Gastrocnemius medialis (tissue), 4 donors: ENCODE measurements at regions not wholly inside any gene's neighbourhood (a gene's known extent, or its start where the extent isn't known, plus 50 kb on each side); places are given as distances from the start of the nearest gene placed in this dataset.

Source experiments
- ATAC-seq, 2 donors: fragments of 150-250 bp; one replicate each; pipeline ENCODE4 v1.9.1; 2016
- DNase-seq, 2 donors: peaks; one replicate each; pipeline ENCODE4 v3.0.0-alpha.2; 2019
- H3K27ac ChIP-seq, 4 donors: fragments of 200-600 bp; sonication (generic); 1 replicate in 1 of 4; 2 replicates in 3 of 4; pipeline ENCODE4 v1.5.1; 2016 to 2018; ENCODE audit warnings: mild to moderate bottlenecking in 2 of 4, moderate library complexity in 1 of 4
- H3K27me3 ChIP-seq, 3 donors: fragments of 200-600 bp; sonication (generic) in 2 of 3; 1 replicate in 1 of 3; 2 replicates in 2 of 3; pipeline versions ENCODE4 v1.5.1 to v1.6.0; 2016 to 2019; ENCODE audit warnings: mild to moderate bottlenecking in 1 of 3, moderate library complexity in 1 of 3
- H3K36me3 ChIP-seq, 2 donors: fragments of 200-600 bp; sonication (generic) in 1 of 2; one replicate each; pipeline ENCODE4 v1.5.1; 2017 to 2018
- H3K4me1 ChIP-seq, 2 donors: fragments of 200-600 bp; sonication (generic) in 1 of 2; one replicate each; pipeline ENCODE4 v1.5.1; 2016 to 2017; ENCODE audit warnings: mild to moderate bottlenecking in 2 of 2
- H3K4me3 ChIP-seq, 4 donors: fragments of 200-600 bp; sonication (generic) in 3 of 4; 1 replicate in 1 of 4; 2 replicates in 3 of 4; pipeline ENCODE4 v1.5.1; 2016 to 2019; ENCODE audit warnings: mild to moderate bottlenecking in 2 of 4
- H3K9me3 ChIP-seq, 3 donors: fragments of 200-600 bp; sonication (generic) in 2 of 3; 1 replicate in 1 of 3; 2 replicates in 2 of 3; pipeline ENCODE4 v1.5.1; 2016 to 2019
- CTCF ChIP-seq, 5 experiments: fragments of 450-650 bp in 3 of 5; fragments of 200-600 bp in 2 of 5; sonication (generic) in 2 of 5; IDR thresholded peaks in 4 of 5; conservative IDR thresholded peaks in 1 of 5; 1 replicate in 4 of 5; 2 replicates in 1 of 5; pipeline ENCODE4 v1.5.1; 2016 to 2019; ENCODE audit warnings: antibody characterized with exemption in 5 of 5, mild to moderate bottlenecking in 3 of 5, moderate library complexity in 3 of 5
- POLR2A ChIP-seq, 2 donors: fragments of 450-650 bp; IDR thresholded peaks; one replicate each; pipeline ENCODE4 v1.6.1; 2017; ENCODE audit warnings: antibody characterized with exemption in 2 of 2, mild to moderate bottlenecking in 2 of 2, moderate library complexity in 2 of 2
- in situ Hi-C, 4 donors: fragments of 200-750 bp; cut with MboI; loops; one replicate each; pipeline versions ENCODE4 v1.15.0 to v1.8.0; 2017; ENCODE audit warnings: low sequenced_read_pairs in 4 of 4
- intact Hi-C: fragments of 100-400 bp; cut with DNase I; formaldehyde crosslinking; loops from one replicate; pipeline ENCODE4 v1.15.1; 2023; ENCODE audit warnings: low total_unique reads

- Histone ChIP-seq H3K4me1 (no peaks in the 10 kb centered on the region), H3K36me3 (no peaks in the 10 kb centered on the region), H3K27me3 (no peaks in the 10 kb centered on the region), H3K4me3 (no peak overlapping the region), H3K27ac (no peak overlapping the region), H3K9me3 (no peaks in the 10 kb centered on the region)
- intact Hi-C loops (no loop called here), in situ Hi-C loops (no loop called here)
- ATAC-seq (no peak), DNase-seq (no peak)
- no peak for TF ChIP-seq CTCF (IDR thresholded peaks at IDR 0.05 in 4 of 5, conservative IDR thresholded peaks at IDR 0.05 in 1 of 5)
- TF ChIP-seq POLR2A (IDR thresholded peaks at IDR 0.05) = no peak
These were observed 350.9 kb downstream of the OLFM3 start for GRCh38 chr1:101645810-101646209.

GRCh38 chr1:101652484-101652883 lies 344.2 kb downstream of the OLFM3 start:
- intact Hi-C loops = no loop called here
- Histone ChIP-seq H3K27ac (no peak overlapping the region), H3K4me1 (no peaks in the 10 kb centered on the region), H3K9me3 (no peaks in the 10 kb centered on the region), H3K4me3 (no peak overlapping the region), H3K36me3 (no peaks in the 10 kb centered on the region), H3K27me3 (no peaks in the 10 kb centered on the region)
- ATAC-seq = no peak
- DNase-seq = no peak
- in situ Hi-C loops = no loop called here
- TF ChIP-seq POLR2A (IDR thresholded peaks at IDR 0.05) = no peak
- no peak for TF ChIP-seq CTCF (IDR thresholded peaks at IDR 0.05 in 4 of 5, conservative IDR thresholded peaks at IDR 0.05 in 1 of 5)

- TF ChIP-seq CTCF (IDR thresholded peaks at IDR 0.05 in 4 of 5, conservative IDR thresholded peaks at IDR 0.05 in 1 of 5) (no peak), POLR2A (IDR thresholded peaks at IDR 0.05) (no peak)
- Histone ChIP-seq H3K27ac (no peak overlapping the region), H3K4me3 (no peak overlapping the region), H3K36me3 (no peaks in the 10 kb centered on the region), H3K27me3 (no peaks in the 10 kb centered on the region), H3K9me3 (no peaks in the 10 kb centered on the region), H3K4me1 (no peaks in the 10 kb centered on the region)
- ATAC-seq = no peak
- DNase-seq = no peak
- intact Hi-C loops (no loop called here), in situ Hi-C loops (no loop called here)
These were observed 343.2 kb downstream of the OLFM3 start for GRCh38 chr1:101653482-101653946.

GRCh38 chr1:101664726-101665125 lies 332.0 kb downstream of the OLFM3 start:
- H3K27ac ChIP-seq = no peak overlapping the region
- in situ Hi-C loops = no loop called here
- H3K4me3 ChIP-seq = no peak overlapping the region
- no peak for DNase-seq
- no peaks in the 10 kb centered on the region for H3K27me3 ChIP-seq
- H3K36me3 ChIP-seq = no peaks in the 10 kb centered on the region
- intact Hi-C loops = no loop called here
- ATAC-seq = no peak
- no peaks in the 10 kb centered on the region for H3K9me3 ChIP-seq
- no peak for TF ChIP-seq POLR2A (IDR thresholded peaks at IDR 0.05)
- H3K4me1 ChIP-seq = no peaks in the 10 kb centered on the region

- H3K9me3 ChIP-seq = no peaks in the 10 kb centered on the region
- no peak overlapping the region for H3K4me3 ChIP-seq
- intact Hi-C loops = no loop called here
These were observed 329.0 kb downstream of the OLFM3 start for GRCh38 chr1:101667761-101668160.

More at GRCh38 chr1:101667761-101668160, 329.0 kb downstream of the OLFM3 start:
- in situ Hi-C loops = no loop called here
- Histone ChIP-seq H3K27me3 (no peaks in the 10 kb centered on the region), H3K36me3 (no peaks in the 10 kb centered on the region), H3K4me1 (no peaks in the 10 kb centered on the region), H3K27ac (no peak overlapping the region)
- TF ChIP-seq POLR2A (IDR thresholded peaks at IDR 0.05) (no peak), CTCF (IDR thresholded peaks at IDR 0.05 in 4 of 5, conservative IDR thresholded peaks at IDR 0.05 in 1 of 5) (no peak)
- no peak for DNase-seq
- ATAC-seq = no peak
